Common myeloid progenitor, CD34-positive (primary cell): ENCODE measurements at regions not wholly inside any gene's neighbourhood (a gene's known extent, or its start where the extent isn't known, plus 50 kb on each side); places are given as distances from the start of the nearest gene placed in this dataset.

Source experiments
- CTCF ChIA-PET: fragments of 350-600 bp; sonication (Branson Sonifier 250); formaldehyde crosslinking; loops from one replicate; lab custom pipeline; 2021; ENCODE audit warnings: antibody characterized with exemption; lab: Charles Lee
- POLR2A ChIA-PET: fragments of 350-600 bp; sonication (Branson Sonifier 250); formaldehyde crosslinking; loops from one replicate; lab custom pipeline; 2021; ENCODE audit warnings: antibody characterized with exemption; lab: Charles Lee
- DNase-seq, 3 donors: peaks; one replicate each; pipeline versions ENCODE4 v3.0.0 to v3.0.0-alpha.2; 2013
- H3K27ac ChIP-seq, 2 experiments: 1 replicate in 1 of 2; 2 replicates in 1 of 2; pipeline ENCODE4 v1.7.0; 2013; ENCODE audit warnings: inconsistent platforms in 2 of 2, low read length in 2 of 2, mild to moderate bottlenecking in 2 of 2, low read depth in 1 of 2, moderate library complexity in 1 of 2; ENCODE audit not compliant: severe bottlenecking in 2 of 2, insufficient read depth in 1 of 2, poor library complexity in 1 of 2
- H3K27me3 ChIP-seq, 5 experiments: replicated peaks in 2 of 5; 1 replicate in 3 of 5; 2 replicates in 2 of 5; pipeline versions ENCODE4 v1.6.1 to v1.7.0; 2013; ENCODE audit warnings: low read length in 4 of 5, mild to moderate bottlenecking in 2 of 5, moderate library complexity in 2 of 5, inconsistent platforms in 1 of 5; ENCODE audit not compliant: insufficient read depth in 5 of 5, control insufficient read depth in 4 of 5
- H3K36me3 ChIP-seq, 4 experiments: 1 replicate in 2 of 4; 2 replicates in 2 of 4; pipeline versions ENCODE4 v1.6.1 to v1.7.0; 2013; ENCODE audit warnings: low read length in 3 of 4, control low read depth in 1 of 4, mild to moderate bottlenecking in 1 of 4; ENCODE audit not compliant: control insufficient read depth in 4 of 4, insufficient read depth in 4 of 4
- H3K4me1 ChIP-seq, 4 experiments: 1 replicate in 3 of 4; 2 replicates in 1 of 4; pipeline versions ENCODE4 v1.6.1 to v1.7.1; 2013; ENCODE audit warnings: low read length in 3 of 4, mild to moderate bottlenecking in 3 of 4, control low read depth in 1 of 4, inconsistent platforms in 1 of 4, moderate library complexity in 1 of 4; ENCODE audit not compliant: control insufficient read depth in 4 of 4, insufficient read depth in 4 of 4; ENCODE audit errors: control extremely low read depth in 1 of 4
- H3K4me3 ChIP-seq, 7 experiments: 1 replicate in 4 of 7; 2 replicates in 3 of 7; pipeline versions ENCODE4 v1.5.1 to v1.7.0; 2013; ENCODE audit warnings: mild to moderate bottlenecking in 7 of 7, low read length in 6 of 7, moderate library complexity in 6 of 7, inconsistent platforms in 2 of 7, low read depth in 2 of 7, control low read depth in 1 of 7; ENCODE audit not compliant: insufficient read depth in 4 of 7, control insufficient read depth in 1 of 7; ENCODE audit errors: extremely low read depth in 1 of 7
- H3K9me3 ChIP-seq, 5 experiments: 1 replicate in 4 of 5; 2 replicates in 1 of 5; pipeline versions ENCODE4 v1.6.1 to v1.7.1; 2013; ENCODE audit warnings: low read length in 4 of 5, mild to moderate bottlenecking in 2 of 5, inconsistent platforms in 1 of 5, low read depth in 1 of 5, moderate library complexity in 1 of 5; ENCODE audit not compliant: control insufficient read depth in 4 of 5, insufficient read depth in 2 of 5; ENCODE audit errors: control extremely low read depth in 1 of 5
- WGBS: methylation state at CpG from one replicate; pipeline ENCODE4 v1.1.5; 2013; ENCODE audit not compliant: insufficient coverage; 5-methylcytosine and 5-hydroxymethylcytosine counted together

- no CpG with 5 or more reads among the region's 1 CpG for WGBS
- no peak for DNase-seq
- CTCF ChIA-PET, result no interaction called here
Measured at GRCh38 chr7:10106609-10107008, 867.1 kb upstream of the PHF14 start.

GRCh38 chr7:10116511-10116910 lies 857.2 kb upstream of the PHF14 start:
- CTCF ChIA-PET, result no interaction called here
- Histone ChIP-seq H3K27ac (no peak overlapping the region), H3K9me3 (no peaks in the 10 kb centered on the region), H3K4me3 (no peak overlapping the region), H3K4me1 (no peaks in the 10 kb centered on the region), H3K36me3 (no peaks in the 10 kb centered on the region), H3K27me3 (no peaks in the 10 kb centered on the region)
- POLR2A ChIA-PET, result no interaction called here
- DNase-seq, result no peak
- 97% methylated on average over 4 of the region's 6 CpGs for WGBS

More at GRCh38 chr7:10106609-10107008, 867.1 kb upstream of the PHF14 start:
- H3K27me3 ChIP-seq, result no peaks in the 10 kb centered on the region
- no peaks in the 10 kb centered on the region for H3K36me3 ChIP-seq
- H3K4me3 ChIP-seq, result no peak overlapping the region
- H3K27ac ChIP-seq, result no peak overlapping the region
- POLR2A ChIA-PET, result no interaction called here
- H3K9me3 ChIP-seq, result peaks cover 0 to 4% (median 0%) of the 10 kb centered on the region in 5 experiments
- H3K4me1 ChIP-seq, result no peaks in the 10 kb centered on the region

- no peak overlapping the region for H3K27ac ChIP-seq
- no CpG with 5 or more reads among the region's 1 CpG for WGBS
- no peaks in the 10 kb centered on the region for H3K9me3 ChIP-seq
- no peak for DNase-seq
- H3K4me1 ChIP-seq, result peaks cover 0 to 4% (median 1%) of the 10 kb centered on the region in 4 experiments
- no peaks in the 10 kb centered on the region for H3K27me3 ChIP-seq
- H3K36me3 ChIP-seq, result no peaks in the 10 kb centered on the region
- H3K4me3 ChIP-seq, result no peak overlapping the region
- ChIA-PET POLR2A (no interaction called here), CTCF (no interaction called here)
Measured at GRCh38 chr7:10117815-10118214, 855.9 kb upstream of the PHF14 start.

- Histone ChIP-seq H3K36me3 (no peaks in the 10 kb centered on the region), H3K4me3 (no peak overlapping the region), H3K27ac (no peak overlapping the region), H3K27me3 (no peaks in the 10 kb centered on the region), H3K9me3 (no peaks in the 10 kb centered on the region), H3K4me1 (peaks cover 0 to 5% (median 2%) of the 10 kb centered on the region in 4 experiments)
- 86% methylated on average over 1 of the region's 2 CpGs for WGBS
- ChIA-PET POLR2A (no interaction called here), CTCF (no interaction called here)
- no peak for DNase-seq
Measured at GRCh38 chr7:10120936-10121335, 852.7 kb upstream of the PHF14 start.

- ChIA-PET POLR2A (no interaction called here), CTCF (no interaction called here)
- H3K9me3 ChIP-seq, result no peaks in the 10 kb centered on the region
- DNase-seq, result no peak
- H3K4me3 ChIP-seq, result no peak overlapping the region
- H3K27ac ChIP-seq, result no peak overlapping the region
- no peaks in the 10 kb centered on the region for H3K36me3 ChIP-seq
- peaks cover 0 to 5% (median 2%) of the 10 kb centered on the region in 4 experiments for H3K4me1 ChIP-seq
- H3K27me3 ChIP-seq, result no peaks in the 10 kb centered on the region
- no CpG with 5 or more reads among the region's 2 CpGs for WGBS
Measured at GRCh38 chr7:10121631-10122030, 852.0 kb upstream of the PHF14 start.

GRCh38 chr7:10122551-10123100 lies 851.0 kb upstream of the PHF14 start:
- Histone ChIP-seq H3K36me3 (no peaks in the 10 kb centered on the region), H3K9me3 (no peaks in the 10 kb centered on the region), H3K4me3 (no peak overlapping the region), H3K27me3 (no peaks in the 10 kb centered on the region), H3K4me1 (peaks cover 0 to 5% (median 2%) of the 10 kb centered on the region in 4 experiments), H3K27ac (no peak overlapping the region)
- ChIA-PET CTCF (no interaction called here), POLR2A (no interaction called here)
- peak; percentile 1 to 66 (median 52) for DNase-seq
- 33% methylated on average over 3 of the region's 4 CpGs for WGBS

GRCh38 chr7:10128748-10129147 lies 844.9 kb upstream of the PHF14 start:
- DNase-seq, result peak; percentile 24 to 61 (median 53)
- no peaks in the 10 kb centered on the region for H3K27me3 ChIP-seq
- H3K4me3 ChIP-seq, result no peak overlapping the region
- H3K4me1 ChIP-seq, result peaks cover 0 to 2% (median 0%) of the 10 kb centered on the region in 4 experiments
- no peaks in the 10 kb centered on the region for H3K9me3 ChIP-seq
- no peak overlapping the region for H3K27ac ChIP-seq
- no peaks in the 10 kb centered on the region for H3K36me3 ChIP-seq
- CTCF ChIA-PET, result no interaction called here
- no CpG with 5 or more reads among the region's 1 CpG for WGBS
- POLR2A ChIA-PET, result no interaction called here
